NCI-H2227 treated with DMSO at 0.1 percent for 48 hours (cell line): ENCODE measurements at regions not wholly inside any gene's neighbourhood (a gene's known extent, or its start where the extent isn't known, plus 50 kb on each side); places are given as distances from the start of the nearest gene placed in this dataset.
"Not testable (repeated sequence)": the region's sequence is repeated elsewhere in the genome, so short reads cannot be mapped to it uniquely, and the experiment has no call there.

Experiments
- DNase-seq: peaks from one replicate; lab custom pipeline; 2025; lab: John Stamatoyannopoulos, UW

DNA sequence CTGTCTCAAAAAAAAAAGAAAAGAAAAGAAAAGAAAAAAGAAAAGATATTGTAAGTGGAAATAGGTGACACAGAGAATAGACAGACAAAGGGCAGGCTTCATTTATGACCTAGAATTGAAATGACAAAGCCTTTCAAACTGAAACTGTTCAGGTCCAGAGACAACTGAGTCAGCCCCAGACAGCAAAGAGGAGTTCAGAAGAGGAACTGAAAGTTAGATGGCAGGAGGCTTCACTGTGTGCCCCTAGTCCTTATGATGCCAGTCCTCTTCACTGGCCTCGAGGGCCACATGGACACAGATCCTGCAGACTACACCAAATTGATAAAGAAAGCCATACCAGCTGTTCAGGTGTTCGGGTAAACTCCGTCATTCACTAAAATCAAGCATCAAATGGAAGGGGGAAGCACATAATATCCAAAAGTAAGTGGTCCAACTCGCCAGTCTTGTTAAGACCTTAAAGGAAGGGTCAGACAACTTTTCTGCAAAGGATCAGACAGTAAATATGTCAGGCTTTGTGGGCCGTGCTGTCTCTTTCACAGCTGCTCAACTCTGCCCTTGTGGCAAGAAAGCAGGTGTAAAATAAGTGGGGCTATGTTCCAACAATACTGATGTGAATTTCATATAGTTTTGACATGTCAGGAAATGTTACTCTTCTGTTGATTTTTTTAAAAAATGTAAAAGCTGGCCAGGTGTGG, 231.9 kb upstream of the MGAT5 start:
- DNase-seq: no peak

DNA sequence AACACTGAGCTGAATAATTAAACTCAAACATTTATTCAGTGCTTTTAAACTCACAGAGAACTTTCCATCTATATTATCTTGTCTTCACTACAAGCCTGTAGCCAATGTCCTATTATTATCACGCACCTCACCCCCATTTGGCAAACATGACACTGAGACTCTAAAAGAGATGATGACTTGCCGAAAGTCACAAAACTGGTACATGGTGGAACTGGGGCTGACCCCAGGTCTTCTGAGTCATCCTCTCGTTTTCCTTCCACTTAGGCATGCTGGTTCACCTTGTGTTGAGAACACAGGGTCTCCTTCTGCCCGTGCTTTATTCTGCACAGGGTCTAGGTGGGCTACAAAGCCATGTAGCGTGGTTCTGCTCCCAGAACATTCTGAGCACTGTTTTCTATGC, 230.0 kb upstream of the MGAT5 start:
- no peak for DNase-seq

DNA sequence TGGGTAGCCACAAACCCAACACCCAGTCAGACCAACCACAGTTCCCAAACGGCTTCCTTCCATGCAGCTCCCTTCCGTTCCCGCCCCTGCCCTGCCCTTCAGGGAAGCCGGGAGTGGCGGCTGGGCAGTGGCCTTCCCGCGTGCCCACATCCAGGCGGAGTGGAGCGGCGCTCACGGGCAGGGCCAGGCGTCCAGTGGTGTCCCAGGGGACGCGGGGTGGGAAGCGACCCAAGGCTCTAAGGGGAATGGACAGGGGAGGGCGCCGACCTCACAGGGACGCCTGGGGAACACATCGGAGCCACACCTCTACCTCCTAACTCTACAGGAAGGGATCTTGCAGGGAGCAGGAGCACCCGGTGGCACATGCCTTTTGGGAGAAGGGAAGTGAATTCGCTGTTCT, 225.9 kb upstream of the MGAT5 start:
- DNase-seq: no peak

DNA sequence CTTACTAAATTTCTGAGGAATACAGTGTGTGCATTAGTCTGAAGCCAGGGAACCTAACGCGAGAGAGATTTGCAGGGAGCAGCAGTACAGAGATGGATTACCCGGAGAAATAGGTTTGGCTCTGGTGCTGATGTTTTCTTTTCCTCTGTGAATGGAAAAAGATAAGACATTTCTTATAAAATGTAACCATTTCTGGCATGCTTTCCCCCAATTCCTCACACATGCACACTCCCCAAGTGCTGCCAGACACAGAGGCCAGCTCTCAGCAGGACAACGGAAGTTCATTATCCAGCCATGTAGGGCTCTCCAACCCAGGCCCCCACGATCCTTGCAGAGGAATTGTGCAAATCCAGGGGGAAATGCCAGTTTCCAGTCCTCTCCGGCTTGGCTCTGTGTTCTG, 224.5 kb upstream of the MGAT5 start:
- DNase-seq: no peak

DNA sequence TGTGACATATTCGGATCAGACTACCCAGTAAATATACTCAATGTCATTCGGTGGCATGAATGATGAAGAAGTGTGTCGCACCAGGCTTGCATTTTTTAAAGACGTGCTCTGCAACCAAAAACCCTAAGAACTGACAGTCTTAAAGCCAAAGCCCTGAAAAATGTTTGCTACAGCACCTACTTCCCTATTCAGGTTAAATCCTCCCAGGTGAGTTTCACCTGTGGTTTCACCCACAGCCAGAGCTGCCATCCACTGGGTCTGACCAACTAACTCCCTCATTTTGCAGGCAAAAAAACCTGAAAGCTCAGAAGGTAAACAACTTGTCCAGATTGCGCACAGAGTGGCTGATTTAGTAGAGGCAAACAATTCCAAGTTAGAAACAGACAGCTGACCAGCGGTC, 222.3 kb upstream of the MGAT5 start:
- no peak for DNase-seq

DNA sequence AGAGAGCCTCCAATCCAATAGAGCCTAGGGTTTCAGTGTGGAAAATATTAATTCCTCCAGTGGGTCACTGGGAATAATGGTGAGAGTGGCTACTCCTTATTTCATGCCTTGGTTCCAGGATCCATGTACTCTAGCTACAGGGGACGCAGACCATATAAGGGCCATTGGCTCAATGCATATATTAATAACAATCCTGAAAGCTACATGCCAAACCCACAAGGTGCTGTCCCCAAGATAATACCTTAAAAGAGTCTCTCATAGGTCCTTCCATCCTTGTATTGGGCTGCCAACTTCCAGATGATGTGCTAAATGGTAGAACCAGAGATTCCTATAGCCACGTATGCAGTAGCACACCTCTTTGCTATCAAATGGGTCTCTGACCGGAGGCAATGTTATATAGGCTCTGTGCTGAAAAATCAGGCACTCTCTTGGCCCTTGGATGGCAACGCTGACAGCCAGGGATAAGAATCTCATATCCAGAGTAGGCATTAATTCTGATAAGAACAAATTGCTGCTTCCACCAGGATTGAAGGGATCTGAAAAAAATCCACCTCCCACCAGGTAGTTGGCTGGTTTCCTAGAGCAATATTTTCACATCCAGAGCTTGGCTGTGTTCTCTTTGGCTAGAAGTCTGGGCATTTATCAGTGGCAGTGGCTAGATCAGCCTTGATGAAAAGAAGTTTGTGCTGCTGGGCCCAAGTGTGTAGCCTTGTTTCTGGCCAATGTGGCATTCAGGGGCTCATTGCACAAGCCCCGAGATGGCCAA, 218.1 kb upstream of the MGAT5 start:
- no peak for DNase-seq

DNA sequence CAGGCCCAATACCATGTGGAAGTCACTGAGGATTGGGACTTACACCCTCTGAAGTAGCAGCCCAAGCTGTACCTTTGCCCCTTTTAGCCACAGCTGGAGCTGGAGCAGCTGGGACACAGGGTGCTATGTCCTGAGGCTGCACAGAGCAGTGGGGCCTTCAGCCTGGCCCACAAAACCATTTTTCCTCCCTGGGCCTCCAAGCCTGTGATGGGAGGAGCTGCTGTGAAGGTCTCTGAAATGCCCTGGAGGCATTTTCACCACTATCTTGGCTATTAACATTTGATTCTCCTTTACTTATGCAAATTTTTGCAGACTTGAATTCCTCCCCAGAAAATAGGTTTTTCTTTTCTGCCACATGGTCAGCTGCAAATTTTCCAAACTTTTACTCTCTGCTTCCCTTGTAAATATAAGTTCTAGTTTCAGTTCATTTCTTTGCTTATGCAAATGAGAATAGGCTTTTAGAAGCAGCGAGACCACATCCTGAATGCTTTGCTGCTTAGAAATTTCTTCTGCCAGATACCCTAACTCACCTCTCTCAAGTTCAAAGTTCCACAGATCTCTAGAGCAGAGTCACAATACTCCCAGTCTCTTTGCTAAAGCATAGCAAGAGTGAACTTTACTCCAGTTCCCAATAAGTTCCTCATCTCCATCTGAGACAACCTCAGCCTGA, 213.8 kb upstream of the MGAT5 start:
- DNase-seq: no peak

DNA sequence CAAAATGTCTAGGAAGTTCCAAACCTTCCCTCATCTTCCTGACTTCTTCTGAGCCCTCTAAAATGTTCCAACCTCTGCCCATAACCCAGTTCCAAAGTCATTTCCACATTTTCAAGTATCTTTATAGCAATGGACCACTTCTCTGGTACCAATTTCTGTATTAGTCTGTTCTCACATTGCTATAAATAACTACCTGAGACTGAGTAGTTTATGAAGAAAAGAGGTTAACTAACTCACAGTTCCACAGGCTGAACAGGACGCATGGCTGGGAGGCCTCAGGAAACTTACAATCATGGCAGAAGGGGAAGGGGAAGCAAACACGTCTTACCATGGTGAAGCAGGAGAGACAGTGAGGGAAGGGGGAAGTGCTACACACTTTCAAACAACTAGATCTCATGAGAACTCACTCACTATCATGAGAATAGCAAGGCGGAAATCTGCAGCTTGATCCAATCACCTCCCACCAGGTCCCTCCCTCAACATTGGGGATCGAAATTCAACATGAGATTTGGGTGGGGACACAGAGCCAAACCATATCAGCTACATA, 213.2 kb upstream of the MGAT5 start:
- not testable (repeated sequence) for DNase-seq

DNA sequence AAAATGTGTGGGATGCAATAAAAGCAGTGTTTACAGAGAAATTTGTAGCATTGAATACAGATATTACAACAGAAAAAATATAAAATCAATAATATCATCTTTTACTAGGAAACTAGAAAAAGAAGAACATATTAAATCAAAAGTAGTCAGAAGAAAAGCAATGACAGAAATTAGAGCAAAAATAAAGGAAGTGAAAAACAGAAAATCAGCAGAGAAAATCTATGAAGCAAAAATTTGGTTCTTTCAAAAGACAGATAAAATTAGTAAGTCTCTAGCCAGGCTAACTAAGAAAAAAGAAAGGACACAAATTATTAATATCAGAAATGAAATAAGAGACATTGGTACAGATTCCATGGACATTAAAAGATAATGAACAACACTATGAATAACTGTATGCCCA, 212.0 kb upstream of the MGAT5 start:
- DNase-seq: no peak

DNA sequence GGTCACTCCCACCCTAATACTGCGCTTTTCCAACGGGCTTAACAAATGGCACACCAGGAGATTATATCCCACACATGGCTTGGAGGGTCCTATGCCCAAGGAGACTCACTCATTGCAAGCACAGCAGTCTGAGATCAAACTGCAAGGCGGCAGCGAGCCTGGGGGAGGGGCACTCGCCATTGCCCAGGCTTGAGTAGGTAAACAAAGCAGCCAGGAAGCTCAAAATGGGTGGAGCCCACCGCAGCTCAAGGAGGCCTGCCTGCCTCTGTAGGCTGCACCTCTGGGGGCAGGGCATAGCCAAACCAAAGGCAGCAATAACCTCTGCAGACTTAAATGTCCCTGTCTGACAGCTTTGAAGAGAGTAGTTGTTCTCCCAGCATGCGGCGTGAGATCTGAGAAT, 210.8 kb upstream of the MGAT5 start:
- DNase-seq: not testable (repeated sequence)

DNA sequence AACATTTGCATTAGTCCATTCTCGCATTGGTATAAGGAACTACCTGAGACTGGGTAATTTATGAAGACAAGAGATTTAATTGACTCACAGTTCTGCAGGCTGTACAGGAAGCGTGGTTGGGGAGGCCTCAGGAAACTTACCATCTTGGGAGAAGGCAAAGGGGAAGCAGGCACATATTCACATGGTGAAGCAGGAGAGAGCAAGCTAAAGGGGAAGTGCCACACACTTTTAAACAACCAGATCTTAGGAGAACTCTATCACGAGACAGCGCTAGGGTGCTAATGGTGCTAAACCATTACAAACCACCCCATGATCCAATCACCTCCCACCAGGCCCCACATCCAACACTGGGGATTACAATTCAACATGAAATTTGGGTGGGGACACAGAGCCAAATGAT, 201.7 kb upstream of the MGAT5 start:
- no peak for DNase-seq

DNA sequence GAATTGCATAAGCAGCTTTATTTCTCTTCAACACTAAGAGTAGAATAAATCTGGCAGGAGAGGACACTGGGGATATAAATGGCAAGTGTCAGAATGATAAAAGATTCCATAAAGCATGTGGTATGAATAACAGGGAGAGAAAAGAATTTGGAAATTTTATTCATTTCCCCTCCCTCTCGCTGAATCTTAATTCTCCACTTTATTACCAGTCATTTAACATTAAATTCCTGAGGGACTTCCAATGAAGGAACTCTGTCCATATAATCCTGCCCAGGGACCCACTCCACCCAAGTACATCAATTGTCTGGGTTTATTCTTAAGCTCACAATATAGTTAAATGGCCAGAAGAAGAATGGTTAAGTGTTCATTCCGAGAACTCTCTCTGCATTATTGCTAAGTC, 197.7 kb upstream of the MGAT5 start:
- DNase-seq: no peak

DNA sequence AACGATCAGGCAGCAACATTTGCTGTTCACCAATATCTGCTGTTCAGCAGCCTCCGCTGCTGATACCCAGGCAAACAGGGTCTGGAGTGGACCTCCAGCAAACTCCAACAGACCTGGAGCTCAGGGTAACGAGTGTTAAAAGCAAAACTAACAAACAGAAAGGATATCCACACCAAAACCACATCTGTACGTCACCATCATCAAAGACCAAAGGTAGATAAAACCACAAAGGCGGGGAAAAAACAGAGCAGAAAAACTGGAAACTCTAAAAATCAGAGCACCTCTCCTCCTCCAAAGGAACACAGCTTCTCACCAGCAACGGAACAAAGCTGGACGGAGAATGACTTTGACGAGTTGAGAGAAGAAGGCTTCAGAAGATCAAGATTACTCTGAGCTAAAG, 192.8 kb upstream of the MGAT5 start:
- not testable (repeated sequence) for DNase-seq

DNA sequence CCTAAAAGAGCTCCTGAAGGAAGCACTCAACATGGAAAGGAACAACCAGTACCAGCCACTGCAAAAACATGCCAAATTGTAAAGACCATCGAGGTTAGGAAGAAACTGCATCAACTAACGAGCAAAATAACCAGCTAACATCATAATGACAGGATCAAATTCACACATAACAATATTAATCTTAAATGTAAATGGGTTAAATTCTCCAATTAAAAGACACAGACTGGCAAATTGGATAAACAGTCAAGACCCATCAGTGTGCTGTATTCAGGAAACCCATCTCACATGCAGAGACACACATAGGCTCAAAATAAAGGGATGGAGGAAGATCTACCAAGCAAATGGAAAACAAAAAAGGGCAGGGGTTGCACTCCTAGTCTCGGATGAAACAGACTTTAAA, 191.6 kb upstream of the MGAT5 start:
- DNase-seq: not testable (repeated sequence)

DNA sequence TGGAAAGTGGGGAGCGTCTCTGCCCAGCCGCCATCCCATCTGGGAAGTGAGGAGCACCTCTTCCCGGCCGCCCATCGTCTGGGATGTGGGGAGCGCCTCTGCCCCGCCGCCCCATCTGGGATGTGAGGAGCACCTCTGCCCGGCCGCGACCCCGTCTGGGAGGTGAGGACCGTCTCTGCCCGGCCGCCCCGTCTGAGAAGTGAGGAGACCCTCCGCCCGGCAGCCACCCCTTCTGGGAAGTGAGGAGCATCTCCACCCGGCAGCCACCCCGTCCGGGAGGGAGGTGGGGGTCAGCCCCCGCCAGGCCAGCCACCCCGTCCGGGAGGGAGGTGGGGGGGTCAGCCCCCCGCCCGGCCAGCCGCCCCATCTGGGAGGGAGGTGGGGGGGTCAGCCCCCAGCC, 190.0 kb upstream of the MGAT5 start:
- not testable (repeated sequence) for DNase-seq

DNA sequence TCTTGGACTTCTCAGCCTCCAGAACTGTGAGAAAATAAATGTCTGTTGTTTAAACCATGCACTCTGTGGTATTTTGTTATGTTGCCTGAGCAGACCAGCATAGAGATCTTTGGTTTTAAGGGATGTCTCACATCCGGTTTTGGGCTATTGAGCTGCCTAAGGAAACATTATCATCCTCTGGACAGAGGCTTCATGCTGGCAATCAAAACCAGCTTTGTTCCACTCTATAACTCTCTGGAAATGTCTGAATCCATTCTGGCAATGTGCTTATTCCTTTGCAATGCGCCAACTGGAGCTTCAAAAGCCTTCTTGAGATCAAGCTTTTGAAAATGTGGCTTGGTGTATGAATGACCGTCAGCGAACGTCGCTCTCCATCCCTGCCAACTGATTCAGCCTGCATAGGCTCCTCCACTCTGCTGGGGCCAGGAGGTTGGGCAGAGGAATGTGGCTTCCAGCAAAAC, 183.6 kb upstream of the MGAT5 start:
- DNase-seq: no peak

DNA sequence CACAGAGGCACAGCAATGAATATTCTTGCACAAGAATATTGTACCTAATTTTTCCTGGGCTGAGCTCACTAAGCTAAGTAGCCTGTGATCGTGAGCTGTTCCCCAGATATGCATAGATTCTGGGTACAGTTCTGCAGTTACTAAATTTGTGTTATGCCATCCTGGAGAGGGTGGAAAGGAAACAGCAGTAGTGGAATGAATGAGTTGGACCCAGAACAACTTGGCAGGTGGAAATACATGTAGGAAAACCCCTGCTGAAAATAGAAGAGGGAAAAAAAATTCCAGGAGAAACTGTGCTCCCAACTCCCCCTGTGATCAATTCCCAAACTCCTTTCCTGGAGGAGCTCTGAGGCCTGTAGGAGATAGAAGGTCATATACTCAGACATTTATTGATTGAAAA, 181.5 kb upstream of the MGAT5 start:
- DNase-seq: no peak

DNA sequence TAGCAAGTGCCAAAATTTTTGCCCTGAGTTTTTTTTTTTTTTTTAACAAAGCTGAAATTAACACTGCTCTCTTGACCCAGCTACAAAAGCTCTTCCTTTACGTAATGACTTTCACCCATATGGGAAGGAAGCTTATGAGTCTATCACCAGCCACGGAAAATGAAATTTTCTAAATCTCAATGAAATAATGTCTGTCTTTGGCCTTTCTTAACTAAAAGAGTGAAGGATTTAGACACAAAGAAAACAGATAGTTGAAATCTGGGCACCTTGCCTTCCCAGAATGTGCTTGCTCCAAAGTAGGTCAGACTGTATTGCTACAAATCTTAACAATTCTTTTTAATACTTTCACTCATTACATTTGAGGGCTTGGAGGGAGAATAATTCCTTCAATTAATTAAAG, 180.8 kb upstream of the MGAT5 start:
- DNase-seq: no peak

DNA sequence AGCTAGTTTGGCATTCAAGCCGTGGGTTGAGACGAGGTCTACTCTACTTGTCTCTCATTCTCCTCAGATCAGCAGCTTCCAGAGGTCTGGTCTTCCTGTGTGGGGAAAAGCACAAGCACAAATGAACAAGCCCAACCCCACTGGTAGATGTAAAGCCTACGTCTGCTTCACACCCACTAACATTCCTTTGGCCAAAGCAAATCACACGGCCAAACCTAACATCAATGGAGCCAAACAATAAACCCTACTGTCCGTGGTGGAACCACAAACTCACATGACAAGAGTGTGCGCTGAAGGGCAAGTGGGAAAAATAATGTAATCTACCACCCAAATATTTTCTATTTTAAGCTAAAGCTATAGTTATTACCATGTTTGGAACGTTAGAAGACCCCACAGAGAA, 179.3 kb upstream of the MGAT5 start:
- no peak for DNase-seq

DNA sequence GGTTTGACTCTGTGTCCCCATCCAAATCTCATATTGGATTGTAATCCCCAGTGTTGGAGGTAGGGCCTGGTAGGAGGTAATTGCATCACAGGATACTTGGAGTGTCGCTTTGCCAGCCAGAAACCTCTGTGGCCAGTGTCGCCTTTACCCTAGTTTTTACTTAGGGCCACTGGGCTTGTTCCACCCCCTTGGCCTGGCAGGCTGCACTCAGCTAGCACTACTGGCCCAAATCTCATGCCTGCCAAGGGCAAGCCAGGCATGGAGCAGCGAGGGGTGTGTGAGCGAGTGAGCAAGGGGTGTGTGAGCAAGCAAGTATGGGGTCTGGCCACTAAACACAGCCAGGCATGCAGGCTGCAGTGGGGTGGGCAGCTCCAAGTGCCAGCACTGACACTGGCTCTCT, 178.7 kb upstream of the MGAT5 start:
- DNase-seq: no peak

DNA sequence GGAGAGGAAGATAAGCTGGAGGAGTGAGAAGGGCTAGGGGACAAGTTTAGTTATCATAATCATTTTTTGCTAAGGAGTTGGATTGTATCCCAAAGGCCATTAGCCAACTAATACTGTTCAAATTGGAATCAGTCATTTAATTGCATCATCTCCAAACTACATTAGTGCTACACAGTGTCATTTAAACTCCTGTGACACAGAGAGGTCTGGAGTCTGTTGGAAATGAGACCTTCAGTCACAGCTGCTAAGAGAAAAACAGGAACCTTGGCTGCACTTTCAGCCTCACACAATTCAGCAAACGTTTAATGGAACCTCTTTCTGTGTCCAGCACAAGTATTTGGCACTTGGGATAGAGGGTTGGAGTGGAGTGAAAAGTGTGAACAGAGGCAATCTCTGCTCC, 175.5 kb upstream of the MGAT5 start:
- no peak for DNase-seq

DNA sequence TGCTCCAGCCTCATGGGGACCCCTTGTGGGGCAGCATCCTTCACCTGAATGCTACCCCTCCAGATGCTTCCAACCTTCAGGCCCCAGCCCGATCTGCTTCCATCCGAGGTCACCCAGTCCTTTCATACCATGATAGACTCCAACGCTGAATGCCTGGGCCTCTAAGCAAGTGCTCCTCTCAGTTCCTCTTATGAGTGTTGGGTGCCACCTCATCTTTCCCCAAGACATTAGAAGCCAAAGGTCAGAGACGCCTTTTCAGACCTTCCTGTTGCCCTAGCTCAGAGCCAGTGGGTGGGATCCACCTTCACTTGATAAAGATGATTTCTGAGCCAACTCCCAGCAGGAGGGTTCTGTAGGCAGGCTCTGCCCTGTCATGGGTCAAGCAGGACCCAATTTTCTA, 174.5 kb upstream of the MGAT5 start:
- DNase-seq: no peak
